HG02981 (cell line): ENCODE measurements at regions not wholly inside any gene's neighbourhood (a gene's known extent, or its start where the extent isn't known, plus 50 kb on each side); places are given as distances from the start of the nearest gene placed in this dataset.

ENCODE experiments used
- ATAC-seq: cut with Tn5 transposase; IDR thresholded peaks from one replicate; pipeline ENCODE4 v1.9.1; 2021; ENCODE audit warnings: mild to moderate bottlenecking, moderate library complexity; ENCODE audit not compliant: unreplicated experiment

DNA sequence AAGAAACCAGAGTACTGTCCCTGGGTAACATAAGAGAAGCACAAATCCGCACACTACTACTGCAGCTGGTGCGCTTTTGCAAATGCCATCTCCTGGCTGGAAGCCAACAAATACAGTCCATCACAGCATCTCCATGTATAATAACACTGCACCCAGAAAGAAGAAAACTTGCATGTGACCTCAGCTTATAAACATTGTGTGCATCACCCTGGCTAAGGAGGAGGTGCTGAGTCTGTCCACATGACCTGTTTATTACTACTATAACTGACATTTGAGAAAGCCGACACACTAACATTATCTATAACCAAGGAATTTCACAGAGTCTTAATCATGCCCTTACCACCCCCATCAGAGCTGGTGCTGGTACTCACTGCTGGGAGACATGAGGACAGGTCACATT lies 516.8 kb downstream of the CFAP47 start:
- no peak for ATAC-seq

DNA sequence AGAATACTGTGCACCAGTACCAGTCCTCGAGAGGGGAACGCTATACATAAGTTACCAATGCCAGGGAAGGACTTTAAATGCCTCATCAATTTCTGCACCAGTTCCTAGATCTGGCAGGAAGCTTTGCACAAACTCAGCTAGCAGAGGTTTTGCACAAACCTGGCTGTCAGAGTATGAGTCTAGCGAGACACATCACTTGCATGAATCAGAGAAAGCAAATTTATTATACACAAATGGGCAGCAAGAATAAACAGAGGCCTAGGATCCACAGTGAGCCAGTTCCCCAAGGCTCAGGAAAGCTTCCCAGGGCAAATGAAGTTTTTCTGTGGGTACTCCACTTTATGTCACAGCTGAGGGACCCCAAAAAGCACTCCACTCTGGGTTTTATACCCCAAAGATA lies 523.5 kb downstream of the CFAP47 start:
- ATAC-seq: no peak

DNA sequence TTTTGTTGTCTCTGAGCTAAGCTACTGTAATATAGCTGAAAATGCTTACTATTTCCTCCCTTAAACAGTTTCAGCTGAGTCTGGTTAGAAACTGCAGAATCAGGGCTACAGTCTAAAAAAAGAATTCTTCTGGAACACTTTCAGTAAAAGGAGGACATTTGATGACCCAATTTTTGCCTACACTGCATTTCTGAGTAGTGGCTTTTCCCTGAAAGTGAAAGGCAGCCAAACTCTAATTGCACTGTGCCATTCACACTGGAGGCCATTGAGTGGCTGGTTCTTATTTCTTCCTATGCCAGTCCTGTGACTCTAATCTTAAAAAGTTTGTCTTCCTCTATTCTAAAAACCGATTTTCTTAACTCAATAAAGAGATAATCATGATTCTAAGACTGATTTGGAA lies 526.0 kb downstream of the CFAP47 start:
- ATAC-seq: no peak

- no peak for ATAC-seq
Observed at GRCh38 chrX:36462142-36462541, 542.6 kb downstream of the CFAP47 start.

DNA sequence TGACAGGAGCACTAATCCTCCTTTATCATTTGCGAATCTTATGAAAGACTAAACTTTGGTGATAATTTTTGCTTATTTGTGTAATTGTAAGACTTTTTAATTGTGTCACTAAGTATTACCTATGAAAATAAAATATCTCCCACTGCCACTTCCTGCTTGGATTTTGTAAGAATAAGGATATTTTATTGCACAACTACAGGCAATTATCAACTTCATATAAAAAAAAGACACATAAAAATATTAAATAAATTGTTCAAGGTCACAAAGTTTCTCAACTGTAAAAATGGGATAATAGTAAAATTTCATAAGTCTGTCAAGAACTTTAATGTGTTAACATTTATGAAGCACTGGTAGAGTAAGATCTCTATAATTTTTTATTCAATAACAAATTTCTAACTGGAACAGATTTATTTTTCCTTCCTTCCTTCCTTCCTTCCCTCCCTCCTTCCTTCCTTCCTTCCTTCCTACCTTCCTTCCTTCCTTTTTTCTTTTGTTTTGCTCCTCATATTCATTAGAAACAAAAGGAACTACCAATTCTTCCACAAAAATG lies 527.6 kb upstream of the FAM47C start:
- no peak for ATAC-seq

- no peak for ATAC-seq
Observed at GRCh38 chrX:36501169-36501702, 506.9 kb upstream of the FAM47C start.

DNA sequence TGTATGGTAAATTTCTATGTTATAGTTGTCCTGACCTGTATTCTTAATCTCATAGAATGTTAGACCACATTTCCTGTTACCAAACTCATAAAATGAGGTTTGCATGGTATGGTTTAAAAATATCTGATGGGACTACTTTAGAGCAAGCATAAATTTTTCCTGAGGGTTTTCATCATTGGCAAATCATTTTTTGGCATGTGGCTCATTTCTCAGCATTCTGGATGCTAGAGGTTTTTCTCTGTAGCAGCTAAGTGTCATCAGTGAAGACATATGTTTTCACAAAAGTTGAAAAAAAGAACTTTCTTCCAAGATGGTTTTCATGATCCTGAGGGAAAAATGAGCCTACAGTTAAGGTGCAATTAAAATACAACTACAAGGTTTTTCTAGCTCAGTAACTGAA lies 503.5 kb upstream of the FAM47C start:
- no peak for ATAC-seq

- ATAC-seq: no peak
Observed at GRCh38 chrX:36508042-36508441, 500.1 kb upstream of the FAM47C start.

DNA sequence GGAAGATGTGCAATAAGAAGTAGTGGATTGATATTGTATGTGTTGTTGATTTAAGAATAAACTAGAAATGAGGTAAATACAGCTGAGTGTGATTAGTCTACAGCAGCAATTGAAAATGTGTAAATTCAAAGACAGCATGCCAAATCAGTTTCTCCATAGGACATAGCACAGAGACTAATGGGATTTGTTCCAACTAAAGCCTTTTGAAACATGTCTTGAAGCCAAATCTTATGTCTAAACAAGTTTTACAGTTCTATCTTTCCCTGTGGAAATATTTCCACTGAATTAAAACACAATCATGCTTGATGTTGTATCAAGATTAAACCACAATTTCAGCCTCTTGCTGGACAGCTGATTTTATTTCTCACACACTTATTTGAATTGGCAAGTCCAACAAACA lies 497.4 kb upstream of the FAM47C start:
- ATAC-seq: no peak

- ATAC-seq: no peak
Observed at GRCh38 chrX:36528661-36529060, 479.5 kb upstream of the FAM47C start.

GRCh38 chrX:36534900-36535299 lies 473.3 kb upstream of the FAM47C start:
- no peak for ATAC-seq

DNA sequence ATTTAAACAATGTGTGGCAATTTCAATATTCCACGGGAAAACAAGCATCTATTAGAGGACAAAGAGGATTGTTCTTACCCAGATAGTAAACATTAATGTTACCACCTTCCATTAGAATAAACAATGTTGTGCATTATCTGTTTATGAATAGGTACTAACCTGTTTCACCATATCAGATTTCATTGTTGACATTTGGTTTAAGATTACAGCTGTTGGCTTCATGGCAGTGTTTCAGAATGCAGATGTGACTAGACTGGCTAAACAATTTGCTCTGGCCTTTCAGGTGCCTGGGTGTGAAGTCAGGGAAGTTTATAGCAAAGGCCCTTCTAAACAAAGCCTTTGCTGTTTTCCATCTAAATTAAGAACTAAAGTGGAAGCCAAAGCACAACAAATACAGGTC lies 464.7 kb upstream of the FAM47C start:
- ATAC-seq: no peak

DNA sequence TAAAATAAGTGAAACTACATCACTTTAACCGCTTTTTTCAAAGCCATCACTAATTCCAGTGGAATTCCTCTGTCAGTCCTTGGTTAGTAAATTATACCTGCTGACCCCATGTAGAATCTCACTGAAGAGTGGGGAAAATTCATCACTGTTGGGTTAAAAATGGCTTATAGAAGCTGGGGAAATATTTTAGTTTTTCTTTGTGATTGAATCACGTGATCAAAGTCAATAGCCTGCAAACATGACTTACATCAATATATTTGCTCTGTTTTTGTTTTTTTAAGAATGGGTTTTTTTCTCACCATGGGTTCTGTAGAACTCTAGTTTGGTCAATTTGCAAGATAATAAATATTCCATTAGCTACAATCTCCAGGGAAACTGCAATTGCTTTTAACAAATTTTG lies 445.2 kb upstream of the FAM47C start:
- no peak for ATAC-seq

DNA sequence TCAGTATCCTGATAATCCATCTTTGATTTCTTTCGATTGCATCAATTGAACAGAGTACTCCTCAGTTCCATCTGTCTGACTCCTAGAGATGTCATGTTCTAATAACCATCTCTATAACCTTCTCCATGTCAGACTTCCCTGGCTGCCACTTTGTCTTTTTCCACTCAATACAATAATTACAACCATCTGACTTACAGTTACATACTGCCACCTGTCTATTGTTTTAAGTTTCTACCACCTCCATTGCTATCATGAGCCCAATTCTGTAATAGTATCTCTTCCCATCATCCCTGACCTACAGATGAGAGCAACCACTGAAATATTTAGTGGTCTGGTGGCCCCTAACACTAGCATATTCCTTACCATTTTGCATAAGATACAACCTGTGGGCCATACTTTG lies 439.2 kb upstream of the FAM47C start:
- no peak for ATAC-seq

- no peak for ATAC-seq
Observed at GRCh38 chrX:36573720-36574119, 434.4 kb upstream of the FAM47C start.

DNA sequence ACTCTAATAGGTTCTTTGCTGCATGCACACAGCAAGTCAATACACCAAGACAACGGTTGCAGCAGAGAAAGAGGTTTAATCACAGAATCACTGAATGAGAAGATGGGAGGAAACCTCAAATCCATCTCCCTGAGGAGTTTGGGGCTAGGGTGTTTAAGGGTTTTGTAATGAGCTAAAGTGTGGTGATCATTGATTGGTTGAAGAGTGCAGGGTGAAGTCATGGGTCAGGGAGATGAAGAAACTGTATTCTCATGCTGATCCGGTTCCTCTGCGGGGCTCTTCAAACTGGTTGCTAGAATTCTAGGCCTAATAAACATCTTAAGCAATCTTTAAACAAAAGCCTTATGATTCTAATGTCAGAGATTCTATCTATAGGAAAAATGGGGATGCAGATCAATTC lies 432.5 kb upstream of the FAM47C start:
- ATAC-seq: no peak

DNA sequence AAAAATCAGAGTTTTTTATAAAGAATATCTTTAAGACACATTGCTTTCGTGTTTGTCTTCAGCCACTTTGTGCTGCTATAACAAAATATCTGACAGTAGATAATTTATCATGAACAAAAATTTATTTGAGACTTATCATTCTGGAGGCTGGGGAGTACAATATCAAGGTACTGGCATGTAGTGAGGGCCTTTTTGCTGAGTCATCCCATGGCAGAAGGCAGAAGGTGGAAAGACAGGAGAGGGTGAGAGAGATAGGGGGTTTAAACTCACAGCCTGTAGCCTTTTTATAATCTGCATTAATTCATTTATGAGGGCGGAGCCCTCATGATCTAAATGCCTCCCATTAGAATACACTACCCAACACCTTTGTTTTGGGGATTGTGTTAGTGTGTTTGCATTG lies 431.2 kb upstream of the FAM47C start:
- ATAC-seq: no peak

- no peak for ATAC-seq
Observed at GRCh38 chrX:36581030-36581429, 427.1 kb upstream of the FAM47C start.

DNA sequence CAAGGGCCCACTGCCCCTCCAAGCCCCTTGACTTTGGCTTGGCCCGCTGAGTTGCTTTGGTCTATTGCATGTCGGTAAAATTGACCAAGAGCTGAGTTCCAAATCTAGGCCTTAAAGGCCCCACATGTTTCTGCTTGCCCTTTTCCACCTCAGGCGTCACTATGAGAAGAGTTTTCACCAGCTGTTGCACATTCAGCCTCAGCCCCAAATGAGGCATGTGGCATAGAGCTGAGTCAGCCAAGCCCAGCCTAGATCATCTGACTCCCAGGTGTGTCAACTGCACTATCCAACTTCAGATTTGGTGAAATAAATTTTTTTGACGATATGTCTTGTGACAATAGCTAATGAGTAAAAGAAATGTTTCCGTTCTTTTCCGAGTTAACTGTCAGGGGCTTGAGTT lies 424.5 kb upstream of the FAM47C start:
- ATAC-seq: no peak

DNA sequence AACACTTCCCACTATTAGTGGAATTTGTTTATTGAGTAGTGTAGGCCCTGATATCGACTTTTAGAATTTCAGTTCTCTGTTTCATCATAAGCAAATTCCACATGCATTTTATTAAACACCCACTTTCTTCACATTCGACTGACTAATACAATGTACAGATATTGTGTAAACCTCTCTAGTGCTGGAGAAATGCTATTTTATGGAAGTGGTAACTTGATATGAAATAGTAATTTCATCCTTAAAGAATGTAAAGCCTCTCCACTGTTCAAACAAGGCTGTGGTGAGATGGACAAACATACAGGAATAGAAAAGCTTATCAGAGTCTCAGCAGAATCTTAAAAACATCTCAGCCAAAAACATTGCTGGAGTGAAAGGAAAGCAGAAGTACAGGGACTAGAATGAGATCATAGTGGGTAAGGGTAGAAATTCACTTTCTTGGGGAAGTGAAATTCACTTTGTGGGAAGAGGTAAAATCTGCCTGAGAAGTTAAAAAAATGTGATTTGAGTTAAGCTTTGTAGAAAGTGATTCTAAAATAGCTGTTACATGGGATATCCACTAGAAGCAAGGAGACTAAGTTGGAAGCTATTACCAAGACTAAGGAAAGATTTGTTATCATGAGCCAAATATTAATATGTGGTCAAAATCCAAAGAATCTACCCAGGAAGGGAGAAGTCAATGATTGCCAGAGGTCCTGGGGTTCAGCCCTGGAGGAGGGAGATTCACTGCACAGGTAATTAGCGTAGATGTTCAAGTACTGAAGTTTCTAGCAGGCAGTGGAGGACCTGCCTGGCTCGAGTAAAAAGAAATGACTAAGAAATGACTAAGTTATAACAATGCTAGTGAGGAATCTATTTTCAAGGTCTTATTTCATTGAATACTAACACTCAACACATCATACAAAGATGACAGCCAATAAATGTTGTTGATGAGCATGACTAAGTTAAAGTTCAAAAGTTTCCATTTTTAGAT lies 398.3 kb upstream of the FAM47C start:
- no peak for ATAC-seq

- ATAC-seq: no peak
Observed at GRCh38 chrX:36626898-36627297, 381.3 kb upstream of the FAM47C start.

DNA sequence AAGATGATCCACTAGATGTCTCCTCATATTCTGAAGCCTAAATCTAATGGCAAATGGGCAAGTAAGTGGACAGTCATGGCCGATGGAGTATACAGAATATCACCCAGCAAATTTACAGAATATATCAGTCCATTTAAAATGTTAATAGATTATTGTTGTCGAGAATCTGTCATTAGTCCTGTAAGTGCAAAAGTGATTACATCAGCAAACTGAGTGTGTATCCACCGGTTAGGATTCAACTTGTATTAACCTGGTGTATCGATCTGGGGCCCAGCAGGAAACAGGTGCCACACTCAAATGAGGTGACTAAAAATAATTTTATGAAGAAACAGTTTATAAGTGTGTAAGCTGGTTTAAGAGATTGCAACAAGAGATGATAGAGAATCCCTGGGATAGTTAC lies 367.9 kb upstream of the FAM47C start:
- ATAC-seq: no peak
